WERI-Rb-1 (cell line): ENCODE measurements at regions not wholly inside any gene's neighbourhood (a gene's known extent, or its start where the extent isn't known, plus 50 kb on each side); places are given as distances from the start of the nearest gene placed in this dataset.

Experiments used
- DNase-seq: peaks from one replicate; pipeline ENCODE4 v3.0.0-alpha.2; 2020
- H3K27ac ChIP-seq: fragments of 250-450 bp; sonication (Bioruptor Pico); 2 replicates; pipeline ENCODE4 v1.5.1; 2020; ENCODE audit warnings: mild to moderate bottlenecking, moderate library complexity
- H3K27me3 ChIP-seq: fragments of 250-450 bp; sonication (Bioruptor Pico); 2 replicates; pipeline ENCODE4 v1.5.1; 2021; ENCODE audit warnings: mild to moderate bottlenecking, low read depth, moderate library complexity; ENCODE audit not compliant: insufficient read depth, severe bottlenecking
- H3K36me3 ChIP-seq: fragments of 250-450 bp; sonication (Bioruptor Pico); 2 replicates; pipeline ENCODE4 v1.5.1; 2020; ENCODE audit warnings: mild to moderate bottlenecking, moderate library complexity
- H3K4me3 ChIP-seq: 2 replicates; pipeline ENCODE4 v1.5.1; 2011; ENCODE audit warnings: low read depth, mild to moderate bottlenecking, control low read depth, low read length
- H3K9me3 ChIP-seq: fragments of 250-450 bp; sonication (Bioruptor Pico); 2 replicates; pipeline ENCODE4 v1.5.1; 2021; ENCODE audit warnings: mild to moderate bottlenecking, moderate library complexity; ENCODE audit not compliant: severe bottlenecking
- CTCF ChIP-seq: IDR thresholded peaks from 2 replicates; pipeline ENCODE4 v1.5.1; 2011; ENCODE audit warnings: low read depth, mild to moderate bottlenecking, control low read depth, inconsistent platforms, low read length

DNA sequence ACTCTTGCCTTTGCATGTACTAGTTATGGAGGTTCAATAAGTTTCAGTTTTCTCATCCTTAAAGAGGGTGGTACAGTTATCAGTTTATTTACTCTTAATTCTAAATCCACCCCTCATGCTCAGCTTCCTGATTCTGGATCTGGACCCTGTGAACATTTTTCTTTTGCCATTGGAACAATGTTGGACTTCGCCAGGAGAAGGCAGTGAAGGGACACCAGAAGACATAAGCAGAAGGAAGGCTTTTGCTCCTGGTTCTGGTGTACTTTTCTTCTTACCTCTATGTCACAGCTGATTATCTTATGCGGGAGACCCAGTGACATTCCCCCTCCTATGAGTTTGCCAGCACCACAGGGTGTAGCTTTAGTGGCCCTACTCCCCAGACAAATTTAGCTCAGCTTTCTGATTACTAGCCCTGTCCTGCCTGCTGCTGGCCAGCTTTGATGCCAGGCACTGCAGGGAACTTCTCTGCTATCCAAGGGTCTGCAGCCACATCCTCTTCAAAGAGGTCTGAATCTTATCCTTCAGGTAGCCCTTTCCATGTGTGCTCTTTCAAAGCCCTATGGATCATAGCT lies 466.3 kb upstream of the EPHA3 start:
- H3K27ac ChIP-seq, result no peak overlapping the region
- TF ChIP-seq CTCF, result no peak
- no peak for DNase-seq
- H3K4me3 ChIP-seq, result no peak overlapping the region
- H3K36me3 ChIP-seq, result no peaks in the 10 kb centered on the region
- H3K9me3 ChIP-seq, result no peaks in the 10 kb centered on the region
- H3K27me3 ChIP-seq, result no peaks in the 10 kb centered on the region

DNA sequence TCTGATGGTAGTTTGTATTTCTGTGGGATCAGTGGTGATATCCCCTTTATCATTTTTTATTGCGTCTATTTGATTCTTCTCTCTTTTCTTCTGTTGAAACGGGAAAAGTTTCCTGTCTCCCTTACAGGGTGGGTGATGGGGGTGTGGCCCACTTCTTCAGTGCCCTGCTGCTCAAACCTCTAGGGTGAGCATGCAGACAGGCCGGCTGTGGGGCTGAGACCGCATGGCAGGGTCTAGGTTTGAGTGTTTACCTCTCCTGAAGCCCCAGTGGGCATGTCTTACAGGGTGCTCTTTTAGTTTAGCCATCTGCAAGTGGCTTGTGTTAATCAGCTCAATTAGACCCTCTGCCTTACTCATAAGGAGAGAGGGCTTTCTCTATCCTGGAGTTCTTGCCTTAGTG lies 450.0 kb upstream of the EPHA3 start:
- DNase-seq, result no peak
- no peaks in the 10 kb centered on the region for H3K9me3 ChIP-seq
- no peak overlapping the region for H3K27ac ChIP-seq
- no peak for TF ChIP-seq CTCF
- H3K36me3 ChIP-seq, result no peaks in the 10 kb centered on the region
- no peak overlapping the region for H3K4me3 ChIP-seq
- H3K27me3 ChIP-seq, result no peaks in the 10 kb centered on the region

DNA sequence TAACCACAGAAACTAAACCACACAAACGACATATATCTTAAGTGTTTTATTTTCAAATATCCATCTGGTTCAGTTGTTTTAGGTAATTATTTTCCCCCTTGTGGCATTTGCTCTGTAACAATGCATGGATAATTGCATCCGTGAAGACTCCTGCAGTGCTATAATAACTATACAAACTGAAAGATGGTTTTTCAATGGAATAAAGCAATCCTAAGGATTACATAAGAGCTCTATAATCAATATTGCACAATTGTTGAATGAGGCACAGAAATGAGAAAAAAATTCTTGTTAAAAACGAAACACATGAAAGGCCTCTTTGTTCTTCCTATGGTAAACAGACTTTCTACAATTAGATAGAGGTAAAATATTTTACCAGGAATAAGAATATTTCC lies 446.0 kb upstream of the EPHA3 start:
- Histone ChIP-seq H3K27ac (no peak overlapping the region), H3K27me3 (no peaks in the 10 kb centered on the region), H3K9me3 (no peaks in the 10 kb centered on the region), H3K36me3 (no peaks in the 10 kb centered on the region), H3K4me3 (no peak overlapping the region)
- TF ChIP-seq CTCF, result no peak
- no peak for DNase-seq

DNA sequence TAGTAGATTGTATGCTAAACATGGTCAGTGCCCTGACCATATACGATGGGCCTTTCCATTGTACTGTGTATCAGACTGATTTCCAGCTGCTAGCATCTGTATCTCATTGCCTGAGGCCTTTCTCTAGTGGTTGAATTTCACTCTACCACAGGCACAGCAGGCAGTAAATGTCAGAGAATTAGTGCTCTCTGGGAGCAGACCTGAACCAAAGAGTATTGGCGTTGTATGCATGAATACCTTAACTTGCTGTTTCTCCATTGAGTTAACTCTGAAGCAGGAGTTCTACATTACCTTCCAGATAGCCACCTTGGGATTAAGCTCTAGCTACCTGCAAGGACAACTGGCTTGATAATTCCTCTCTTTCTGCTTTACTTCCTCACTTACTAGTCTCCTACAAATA lies 439.2 kb upstream of the EPHA3 start:
- H3K27ac ChIP-seq, result no peak overlapping the region
- DNase-seq, result no peak
- H3K36me3 ChIP-seq, result no peaks in the 10 kb centered on the region
- no peaks in the 10 kb centered on the region for H3K27me3 ChIP-seq
- H3K4me3 ChIP-seq, result no peak overlapping the region
- no peaks in the 10 kb centered on the region for H3K9me3 ChIP-seq
- no peak for TF ChIP-seq CTCF

DNA sequence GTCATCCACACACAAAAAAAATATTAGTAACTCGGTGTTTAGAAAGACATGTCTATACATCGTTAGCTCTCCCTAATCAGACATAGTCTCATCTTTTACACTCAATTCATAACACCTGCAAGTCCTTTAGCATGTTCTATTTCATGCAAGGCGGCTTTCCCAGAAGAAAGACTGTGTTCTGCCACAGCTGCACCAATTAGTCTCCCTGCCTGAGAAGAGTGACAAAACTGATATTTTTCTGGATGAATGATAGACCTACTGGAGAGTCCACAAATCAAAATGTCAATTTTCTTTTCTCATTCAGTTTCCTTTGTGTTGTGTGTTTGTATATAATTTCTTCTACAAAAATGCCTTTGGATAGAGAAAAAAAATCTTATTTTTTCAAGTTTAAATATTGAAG lies 435.8 kb upstream of the EPHA3 start:
- no peak for TF ChIP-seq CTCF

GRCh38 chr3:88677298-88677697 lies 430.1 kb upstream of the EPHA3 start:
- Histone ChIP-seq H3K27ac (no peak overlapping the region), H3K4me3 (no peak overlapping the region), H3K9me3 (no peaks in the 10 kb centered on the region), H3K27me3 (no peaks in the 10 kb centered on the region), H3K36me3 (no peaks in the 10 kb centered on the region)
- no peak for TF ChIP-seq CTCF
- no peak for DNase-seq

More for the DNA sequence above, 435.8 kb upstream of the EPHA3 start:
- Histone ChIP-seq H3K27ac (no peak overlapping the region), H3K4me3 (no peak overlapping the region), H3K36me3 (no peaks in the 10 kb centered on the region), H3K9me3 (no peaks in the 10 kb centered on the region), H3K27me3 (no peaks in the 10 kb centered on the region)
- DNase-seq, result no peak
